ENCODE measurements at regions not wholly inside any gene's neighbourhood (a gene's known extent, or its start where the extent isn't known, plus 50 kb on each side); places are given as distances from the start of the nearest gene placed in this dataset.
"Not testable (repeated sequence)": the region's sequence is repeated elsewhere in the genome, so short reads cannot be mapped to it uniquely, and the experiment has no call there.

- intact Hi-C loops (cut with DNase I) = no loop called here
- DNase-seq = no peak
These were observed 93.5 kb upstream of the TACR1 start for GRCh38 chr2:75292826-75293225.

- intact Hi-C loops (cut with DNase I) = no loop called here
- DNase-seq = peak in 29 of 42 donors; percentile 2 to 72 (median 26)
These were observed 91.4 kb upstream of the TACR1 start for GRCh38 chr2:75290600-75291150.

DNA sequence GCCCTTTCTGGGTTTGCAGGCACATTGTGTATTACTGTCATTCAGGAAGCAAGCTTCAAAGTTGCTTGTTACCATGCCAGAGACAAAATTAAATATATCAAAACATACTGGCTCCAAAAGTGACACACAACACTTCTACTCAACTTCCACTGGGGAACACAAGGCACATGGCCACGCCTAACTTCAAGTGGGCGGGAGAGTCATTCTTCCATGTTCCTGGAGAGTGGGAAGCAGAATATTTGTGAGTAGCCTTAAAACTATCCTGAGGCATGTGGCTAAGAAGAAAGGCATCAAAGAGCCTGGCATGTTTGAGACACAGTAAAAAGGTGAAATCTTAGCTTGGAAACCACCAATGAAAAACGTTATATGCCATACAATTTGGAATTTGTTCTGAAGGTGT lies 90.5 kb upstream of the TACR1 start:
- intact Hi-C loops (cut with DNase I) = no loop called here
- DNase-seq = no peak

DNA sequence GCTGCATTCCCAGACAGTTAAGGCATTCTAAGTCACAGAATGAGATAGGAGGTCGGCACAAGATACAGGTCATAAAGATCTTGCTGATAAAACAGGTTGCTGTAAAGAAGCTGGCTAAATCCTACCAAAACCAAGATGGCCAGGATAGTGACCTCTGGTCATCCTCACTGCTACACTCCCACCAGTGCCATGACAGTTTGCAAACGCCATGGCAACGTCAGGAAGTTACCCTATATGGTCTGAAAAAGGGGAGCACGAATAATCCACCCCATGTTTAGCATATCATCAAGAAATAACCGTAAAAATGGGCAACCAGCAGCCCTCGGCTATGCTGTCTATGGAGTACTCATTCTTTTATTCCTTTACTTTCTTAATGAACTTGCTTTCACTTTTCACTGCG lies 89.9 kb upstream of the TACR1 start:
- DNase-seq = not testable (repeated sequence)

DNA sequence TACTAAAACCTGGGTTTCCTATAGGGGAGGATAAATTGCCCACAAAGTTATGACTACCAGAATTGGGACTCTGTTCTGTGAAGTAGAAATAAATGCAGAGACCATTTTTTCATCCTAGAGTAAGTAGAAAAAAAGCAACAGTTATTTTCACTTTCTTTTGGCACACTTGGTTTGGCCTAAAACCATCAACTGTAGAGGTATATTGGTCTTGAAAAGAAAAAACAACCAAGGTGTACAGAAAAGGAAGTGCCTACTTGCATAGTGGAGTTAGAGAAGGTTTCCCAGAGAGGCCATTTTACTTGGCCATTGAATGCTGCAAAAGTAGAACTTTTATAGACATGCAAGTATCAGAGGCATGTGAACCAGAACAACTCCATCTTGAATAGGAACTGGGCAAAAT lies 89.4 kb upstream of the TACR1 start:
- no peak for DNase-seq

More for the DNA sequence above, 89.9 kb upstream of the TACR1 start:
- intact Hi-C loops (cut with DNase I) = not testable (repeated sequence)

DNA sequence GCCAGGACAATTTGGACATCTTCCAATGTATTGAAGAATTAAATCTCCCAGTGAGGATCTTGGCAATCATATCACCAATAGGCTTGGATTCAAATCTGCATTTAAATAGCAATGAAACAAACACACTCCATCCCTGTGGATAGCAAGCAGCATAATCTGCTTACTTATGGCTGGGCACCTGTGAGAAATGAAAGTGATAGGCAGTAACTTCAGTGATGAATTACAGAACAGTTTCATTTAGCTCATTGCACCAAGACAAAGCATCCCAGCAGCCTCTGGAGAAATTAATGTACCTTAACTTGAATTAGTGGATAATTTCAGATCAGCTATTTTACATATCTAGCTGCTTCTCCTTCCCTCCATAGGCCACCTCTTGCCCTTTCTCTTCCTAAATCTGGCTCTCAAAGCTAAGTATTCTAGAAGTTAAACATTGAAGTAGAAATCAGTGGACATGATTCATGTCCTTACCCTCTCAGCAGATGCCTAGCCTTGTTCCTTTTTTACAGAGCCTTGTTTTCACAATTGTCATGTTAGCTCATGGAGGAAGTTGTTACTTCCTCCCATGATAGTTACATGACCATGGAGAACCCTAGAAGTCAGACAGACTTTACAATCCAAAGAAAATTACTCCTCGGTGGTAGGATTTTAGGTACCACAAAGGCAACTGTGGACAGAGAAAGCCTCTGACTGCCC lies 88.5 kb upstream of the TACR1 start:
- DNase-seq = no peak
- intact Hi-C loops (cut with DNase I) = no loop called here

More for the DNA sequence above, 89.4 kb upstream of the TACR1 start:
- intact Hi-C loops (cut with DNase I) = no loop called here

GRCh38 chr2:75284345-75284744 lies 85.0 kb upstream of the TACR1 start:
- intact Hi-C loops (cut with DNase I) = no loop called here
- DNase-seq = no peak

- intact Hi-C loops (cut with DNase I) = no loop called here
- no peak for DNase-seq
These were observed 79.6 kb upstream of the TACR1 start for GRCh38 chr2:75278821-75279379.

- DNase-seq = no peak
- intact Hi-C loops (cut with DNase I) = no loop called here
These were observed 79.0 kb upstream of the TACR1 start for GRCh38 chr2:75278314-75278713.

- no peak for DNase-seq
- intact Hi-C loops (cut with DNase I) = no loop called here
These were observed 77.8 kb upstream of the TACR1 start for GRCh38 chr2:75277111-75277510.

DNA sequence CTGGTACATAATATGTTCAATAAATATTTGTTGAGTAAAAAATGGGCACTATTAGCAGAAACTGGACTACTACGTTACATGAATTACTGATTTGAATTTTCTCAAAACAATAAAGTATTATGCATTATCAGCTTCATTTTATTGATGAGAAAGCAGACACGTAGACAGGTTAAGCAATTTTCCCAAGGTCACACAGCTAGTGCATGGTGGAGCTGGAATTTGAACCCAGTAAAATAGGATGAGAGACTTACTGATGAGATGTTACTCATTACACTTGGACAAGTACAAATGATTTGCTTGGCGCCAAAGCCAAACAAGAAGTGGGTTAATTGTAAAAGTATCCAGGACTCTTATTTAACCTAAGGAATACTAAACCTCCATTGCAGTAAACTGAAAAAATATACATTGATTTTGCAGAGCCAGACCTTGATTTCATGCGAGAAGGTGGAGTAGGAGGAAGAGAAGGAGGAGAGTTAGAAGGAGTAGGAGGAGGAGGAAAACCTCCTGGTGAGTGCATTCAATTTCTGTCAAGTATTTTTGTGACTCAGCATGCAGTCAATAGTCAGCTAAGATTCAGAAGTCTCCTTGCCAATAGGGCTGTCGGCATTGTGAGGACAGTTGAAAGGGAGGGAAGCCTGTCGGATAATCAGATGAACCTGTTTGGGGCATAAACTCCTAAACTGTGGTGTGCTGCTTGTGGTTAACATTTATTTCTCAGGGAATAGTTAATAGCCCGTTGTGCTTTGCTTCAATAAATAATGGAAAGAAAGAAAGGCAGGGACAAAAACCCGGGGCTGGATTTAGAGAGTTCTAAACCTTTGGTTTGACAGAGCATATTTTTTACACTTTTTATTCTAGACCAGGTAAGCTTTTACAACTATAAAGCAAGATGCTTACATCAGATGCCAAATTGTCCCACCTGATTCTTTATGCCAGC lies 77.0 kb upstream of the TACR1 start:
- intact Hi-C loops (cut with DNase I) = no loop called here
- peak in 4 of 42 donors; percentile 5 to 11 (median 8) for DNase-seq

GRCh38 chr2:75274936-75275335 lies 75.6 kb upstream of the TACR1 start:
- intact Hi-C loops (cut with DNase I) = no loop called here
- no peak for DNase-seq

- intact Hi-C loops (cut with DNase I) = no loop called here
- no peak for DNase-seq
These were observed 68.8 kb upstream of the TACR1 start for GRCh38 chr2:75268112-75268511.

DNA sequence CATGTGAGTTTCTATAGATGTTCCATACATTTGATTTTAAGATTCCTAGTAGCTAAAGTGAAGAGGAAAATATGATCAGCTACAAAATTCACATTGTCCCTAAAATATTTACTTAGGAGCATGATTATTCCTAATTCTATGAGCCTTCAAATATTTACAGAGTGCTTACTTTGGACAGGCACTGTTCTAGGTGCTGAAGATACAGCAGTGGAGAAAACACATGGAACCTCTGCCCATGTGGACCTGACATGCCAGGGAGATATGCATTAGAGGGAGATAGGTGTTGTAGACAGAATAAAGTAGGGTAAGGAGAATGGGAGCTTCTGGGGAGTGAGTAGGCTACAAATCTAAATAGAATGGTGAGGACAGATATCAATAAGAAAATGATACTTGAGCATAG lies 62.6 kb upstream of the TACR1 start:
- intact Hi-C loops (cut with DNase I) = no loop called here

DNA sequence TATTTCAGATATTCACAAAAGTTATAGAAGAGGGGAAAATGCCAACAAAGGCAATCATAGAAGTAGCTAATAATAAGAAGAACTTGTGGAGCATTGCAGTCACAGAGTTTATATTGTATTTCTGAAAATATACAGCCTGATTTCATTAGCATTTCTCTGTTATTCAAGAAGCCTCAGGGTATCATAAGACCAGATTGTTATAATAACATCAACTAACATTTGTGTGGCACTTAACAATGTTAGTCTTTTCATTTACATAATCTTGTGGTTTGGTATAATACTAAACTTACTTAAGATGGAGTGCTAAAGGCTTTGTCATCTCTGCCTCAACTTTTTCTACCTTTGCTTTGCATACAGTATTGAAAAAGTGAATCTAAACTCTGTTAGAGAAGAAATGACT lies 61.6 kb upstream of the TACR1 start:
- intact Hi-C loops (cut with DNase I) = no loop called here
- no peak for DNase-seq

More for the DNA sequence above, 62.6 kb upstream of the TACR1 start:
- DNase-seq = no peak

DNA sequence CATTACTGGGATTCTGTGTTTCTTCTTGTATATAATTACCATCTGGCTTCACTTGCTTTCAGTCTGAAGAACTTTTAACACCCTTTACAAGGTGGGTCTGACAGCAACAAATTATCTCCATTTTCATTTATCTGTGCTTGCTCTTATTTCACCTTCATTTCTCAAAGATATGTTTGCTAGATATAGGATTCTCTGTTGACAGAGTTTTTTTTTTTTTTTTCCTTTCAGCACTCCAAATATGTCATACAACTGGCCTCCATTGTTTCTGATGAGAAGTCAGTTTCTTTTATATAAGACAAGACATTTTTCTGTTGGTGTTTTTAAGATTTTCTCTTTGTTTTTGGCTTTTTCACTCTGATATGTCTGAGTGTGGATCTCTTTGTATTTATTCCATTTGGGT lies 59.3 kb upstream of the TACR1 start:
- DNase-seq = no peak
- intact Hi-C loops (cut with DNase I) = no loop called here

- DNase-seq = no peak
- intact Hi-C loops (cut with DNase I) = no loop called here
These were observed 57.2 kb upstream of the TACR1 start for GRCh38 chr2:75256485-75256884.

DNA sequence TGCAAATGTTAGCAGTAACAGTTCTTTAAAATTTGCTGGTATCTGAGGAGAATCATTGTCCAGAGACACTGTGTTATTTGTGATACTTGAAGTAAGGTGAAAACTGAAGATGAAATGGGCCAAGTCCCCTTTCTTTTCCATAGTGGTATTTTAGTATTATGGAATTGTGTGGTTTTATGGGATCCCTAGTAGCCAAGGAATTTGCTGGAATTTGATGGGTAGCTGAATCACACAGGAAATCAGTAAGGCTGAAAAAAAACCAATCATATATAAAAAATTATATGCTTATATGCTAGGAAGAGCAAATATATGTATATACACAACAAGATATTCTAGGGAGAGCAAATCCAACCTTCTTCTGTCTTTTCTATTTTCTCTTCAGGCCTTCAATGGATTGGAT lies 54.2 kb upstream of the TACR1 start:
- intact Hi-C loops (cut with DNase I) = no loop called here
- no peak for DNase-seq

GRCh38 chr2:75251896-75252295 lies 52.6 kb upstream of the TACR1 start:
- no peak for DNase-seq
- intact Hi-C loops (cut with DNase I) = no loop called here

Data from head of caudate nucleus (tissue), 42 donors.